GM12878 (cell line): ENCODE measurements at regions not wholly inside any gene's neighbourhood (a gene's known extent, or its start where the extent isn't known, plus 50 kb on each side); places are given as distances from the start of the nearest gene placed in this dataset.

Source experiments
- ATAC-seq: fragments of 200-7000 bp; cut with Tn5 transposase; 3 replicates; pipeline ENCODE4 v1.9.1; 2020; ENCODE audit warnings: mild to moderate bottlenecking, moderate library complexity
- BruUV-seq: library from RNA; stranded (reverse); fragments of 400-500 nt; replicated peaks from 2 replicates; lab custom pipeline; 2021; lab: Mats Ljungman, UMichigan
- CTCF ChIA-PET: fragments of 300-600 bp; sonication (Branson Sonifier 250); formaldehyde crosslinking; extraction: SDS; loops from one replicate; lab custom pipeline; 2021; ENCODE audit warnings: inconsistent platforms; lab: Yijun Ruan, JAX
- POLR2A ChIA-PET: fragments of 350-600 bp; formaldehyde crosslinking; extraction: SDS; loops from one replicate; lab custom pipeline; 2021; ENCODE audit warnings: inconsistent platforms; lab: Charles Lee
- RAD21 ChIA-PET: fragments of 300-600 bp; sonication (Branson Sonifier 250); formaldehyde crosslinking; loops from one replicate; lab custom pipeline; 2023; ENCODE audit warnings: antibody characterized with exemption; ENCODE audit not compliant: unreplicated experiment; lab: Charles Lee
- SMC1A ChIA-PET: fragments of 300-600 bp; sonication (Branson Sonifier 250); formaldehyde crosslinking; loops from one replicate; lab custom pipeline; 2023; ENCODE audit not compliant: unreplicated experiment, uncharacterized antibody; lab: Charles Lee
- DNase-seq: peaks from one replicate; pipeline ENCODE4 v3.0.0-alpha.2; 2011; ENCODE audit warnings: low read depth, low spot score
- FAIRE-seq: peaks from 3 replicates; lab custom pipeline; 2011; peaks lifted over from hg19 to GRCh38; lab: Jason Lieb, UNC
- H2AFZ ChIP-seq: 2 replicates; pipeline ENCODE4 v1.6.0; 2011; ENCODE audit warnings: low read depth, low read length, control low read depth; ENCODE audit not compliant: control insufficient read depth
- H3K27ac ChIP-seq: 2 replicates; pipeline ENCODE4 v1.5.1; 2011; ENCODE audit warnings: control low read depth; ENCODE audit not compliant: control insufficient read depth, insufficient read depth
- H3K27me3 ChIP-seq, 2 experiments: replicated peaks in 1 of 2; 2 replicates each; pipeline versions ENCODE4 v1.6.0 to v1.6.1; 2011; ENCODE audit warnings: low read length in 1 of 2; ENCODE audit not compliant: control insufficient read depth in 2 of 2, insufficient read depth in 2 of 2
- H3K36me3 ChIP-seq, 2 experiments: 2 replicates each; pipeline ENCODE4 v1.5.1; 2011; ENCODE audit warnings: low read length in 1 of 2; ENCODE audit not compliant: control insufficient read depth in 2 of 2, insufficient read depth in 2 of 2
- H3K4me1 ChIP-seq: 2 replicates; pipeline ENCODE4 v1.6.1; 2011; ENCODE audit warnings: mild to moderate bottlenecking, low read length, moderate library complexity, mixed read lengths; ENCODE audit not compliant: control insufficient read depth, insufficient read depth
- H3K4me2 ChIP-seq: 2 replicates; pipeline ENCODE4 v1.6.0; 2011; ENCODE audit warnings: control low read depth; ENCODE audit not compliant: control insufficient read depth, insufficient read depth
- H3K4me3 ChIP-seq: fragments of 200-600 bp; sonication (generic); 2 replicates; pipeline ENCODE4 v1.5.1; 2016
- H3K79me2 ChIP-seq: 2 replicates; pipeline ENCODE4 v1.6.0; 2011; ENCODE audit warnings: low read length; ENCODE audit not compliant: control insufficient read depth, insufficient read depth
- H3K9ac ChIP-seq: 2 replicates; pipeline ENCODE4 v1.8.0; 2011; ENCODE audit warnings: low read length, control low read depth, mixed read lengths; ENCODE audit not compliant: control insufficient read depth, insufficient read depth
- H3K9me3 ChIP-seq: replicated peaks from 3 replicates; pipeline ENCODE4 v1.5.1; 2011; ENCODE audit warnings: mild to moderate bottlenecking, low read length; ENCODE audit not compliant: control insufficient read depth, insufficient read depth
- H4K20me1 ChIP-seq: 2 replicates; pipeline ENCODE4 v1.6.0; 2011; ENCODE audit not compliant: control insufficient read depth, insufficient read depth
- CBX5 ChIP-seq: sonication (generic); IDR thresholded peaks from 2 replicates; pipeline ENCODE4 v1.6.1; 2016; ENCODE audit warnings: low read depth, moderate library complexity, mild to moderate bottlenecking, inconsistent platforms
- CEBPB ChIP-seq, 2 experiments: fragments of 150-350 bp in 1 of 2; IDR thresholded peaks; 2 replicates each; pipeline ENCODE4 v1.6.1; 2012 to 2014; ENCODE audit warnings: low read depth in 2 of 2, low read length in 2 of 2, borderline replicate concordance in 1 of 2, inconsistent platforms in 1 of 2
- FOS ChIP-seq: IDR thresholded peaks from 3 replicates; pipeline ENCODE4 v1.6.1; 2011; ENCODE audit warnings: borderline replicate concordance; ENCODE audit not compliant: insufficient read length; ENCODE audit errors: extremely low read depth
- GABPA ChIP-seq: IDR thresholded peaks from 2 replicates; pipeline ENCODE4 v1.6.1; 2014; ENCODE audit warnings: antibody characterized with exemption, low read depth, mild to moderate bottlenecking, inconsistent platforms
- HDGF ChIP-seq: fragments of 450-650 bp; IDR thresholded peaks from 2 replicates; pipeline ENCODE4 v1.6.1; 2016; ENCODE audit warnings: antibody characterized with exemption
- POLR2A ChIP-seq: IDR thresholded peaks from 2 replicates; pipeline ENCODE4 v1.6.1; 2011; ENCODE audit warnings: low read depth, mild to moderate bottlenecking, low read length
- in situ Hi-C: fragments of 300-500 bp; cut with MboI; formaldehyde crosslinking; loops from 9 replicates; pipeline ENCODE4 v1.14.3; 2018; ENCODE audit warnings: mixed read lengths
- intact Hi-C: fragments of 100-400 bp; cut with micrococcal nuclease; formaldehyde crosslinking; loops from one replicate; pipeline ENCODE4 v1.14.2; 2022; ENCODE audit not compliant: unreplicated experiment
- TF ChIP-seq, protein P1 (sequence below): fragments of 450-650 bp; formaldehyde crosslinking; IDR thresholded peaks from 2 replicates; pipeline ENCODE4 v1.4.0; 2020; ENCODE audit warnings: mild to moderate bottlenecking, moderate library complexity
- TF ChIP-seq, protein P2 (sequence below): fragments of 150-350 bp; IDR thresholded peaks from 2 replicates; pipeline ENCODE4 v1.6.1; 2016; ENCODE audit warnings: low read depth, low read length
- TF ChIP-seq, protein P3 (sequence below): IDR thresholded peaks from 2 replicates; pipeline ENCODE4 v1.6.1; 2012; ENCODE audit warnings: low read depth, low read length, improper control_type of control experiment
- TF ChIP-seq, protein P4 (sequence below): fragments of 450-650 bp; formaldehyde crosslinking; IDR thresholded peaks from 2 replicates; pipeline ENCODE4 v1.5.0; 2022; ENCODE audit warnings: mild to moderate bottlenecking, missing genetic modification characterization
- TF ChIP-seq, protein P5 (sequence below): IDR thresholded peaks from 2 replicates; pipeline ENCODE4 v1.6.1; 2011; ENCODE audit warnings: borderline replicate concordance, low read depth, mild to moderate bottlenecking, moderate library complexity, mixed read lengths, low read length; ENCODE audit not compliant: insufficient read depth; ENCODE audit errors: extremely low read length

DNA sequence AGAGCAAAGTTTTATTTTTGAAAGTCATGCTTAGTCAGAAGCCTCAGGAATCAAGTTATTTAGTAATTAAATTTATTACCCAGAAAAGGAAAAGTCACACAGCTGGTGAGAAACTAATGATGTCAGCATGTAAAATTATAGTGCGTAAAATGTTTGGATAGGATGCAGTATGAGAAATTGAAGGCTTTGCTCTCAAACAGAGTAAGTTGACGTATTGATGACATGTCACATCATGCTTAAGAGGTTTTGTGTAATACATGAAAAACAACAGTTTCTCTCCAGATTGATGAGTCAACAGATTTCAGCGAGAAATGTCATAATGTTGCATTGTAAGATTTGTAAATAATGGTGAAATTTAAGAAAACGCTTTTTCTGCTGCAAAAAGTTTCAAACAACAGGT is 769.8 kb downstream of the METTL15 start (continued):
- TF ChIP-seq, protein P1, sequence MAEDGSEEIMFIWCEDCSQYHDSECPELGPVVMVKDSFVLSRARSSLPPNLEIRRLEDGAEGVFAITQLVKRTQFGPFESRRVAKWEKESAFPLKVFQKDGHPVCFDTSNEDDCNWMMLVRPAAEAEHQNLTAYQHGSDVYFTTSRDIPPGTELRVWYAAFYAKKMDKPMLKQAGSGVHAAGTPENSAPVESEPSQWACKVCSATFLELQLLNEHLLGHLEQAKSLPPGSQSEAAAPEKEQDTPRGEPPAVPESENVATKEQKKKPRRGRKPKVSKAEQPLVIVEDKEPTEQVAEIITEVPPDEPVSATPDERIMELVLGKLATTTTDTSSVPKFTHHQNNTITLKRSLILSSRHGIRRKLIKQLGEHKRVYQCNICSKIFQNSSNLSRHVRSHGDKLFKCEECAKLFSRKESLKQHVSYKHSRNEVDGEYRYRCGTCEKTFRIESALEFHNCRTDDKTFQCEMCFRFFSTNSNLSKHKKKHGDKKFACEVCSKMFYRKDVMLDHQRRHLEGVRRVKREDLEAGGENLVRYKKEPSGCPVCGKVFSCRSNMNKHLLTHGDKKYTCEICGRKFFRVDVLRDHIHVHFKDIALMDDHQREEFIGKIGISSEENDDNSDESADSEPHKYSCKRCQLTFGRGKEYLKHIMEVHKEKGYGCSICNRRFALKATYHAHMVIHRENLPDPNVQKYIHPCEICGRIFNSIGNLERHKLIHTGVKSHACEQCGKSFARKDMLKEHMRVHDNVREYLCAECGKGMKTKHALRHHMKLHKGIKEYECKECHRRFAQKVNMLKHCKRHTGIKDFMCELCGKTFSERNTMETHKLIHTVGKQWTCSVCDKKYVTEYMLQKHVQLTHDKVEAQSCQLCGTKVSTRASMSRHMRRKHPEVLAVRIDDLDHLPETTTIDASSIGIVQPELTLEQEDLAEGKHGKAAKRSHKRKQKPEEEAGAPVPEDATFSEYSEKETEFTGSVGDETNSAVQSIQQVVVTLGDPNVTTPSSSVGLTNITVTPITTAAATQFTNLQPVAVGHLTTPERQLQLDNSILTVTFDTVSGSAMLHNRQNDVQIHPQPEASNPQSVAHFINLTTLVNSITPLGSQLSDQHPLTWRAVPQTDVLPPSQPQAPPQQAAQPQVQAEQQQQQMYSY (CRISPR knock-in tag): no peak

DNA sequence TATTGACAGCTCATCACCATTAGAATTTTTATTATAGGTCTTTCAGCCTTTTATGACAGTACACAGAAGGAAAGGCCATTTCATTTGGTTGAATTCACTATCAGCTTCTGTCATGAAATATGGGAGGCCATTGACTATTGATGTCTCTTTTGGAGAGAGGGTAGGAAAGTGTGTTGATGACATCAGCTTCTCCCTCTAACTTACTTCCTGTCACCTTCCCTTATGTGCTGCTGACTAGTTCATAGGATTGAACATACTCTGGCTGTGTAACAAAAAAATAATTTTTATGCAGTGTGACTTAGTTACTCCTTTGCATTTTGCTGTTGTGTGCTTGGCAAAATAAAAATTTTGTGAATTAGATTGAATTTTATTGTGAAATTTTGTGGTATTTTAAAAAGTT is 769.2 kb downstream of the METTL15 start:
- ChIA-PET CTCF (no interaction called here), SMC1A (no interaction called here), RAD21 (no interaction called here), POLR2A (no interaction called here)
- no peak overlapping the region for H3K9ac ChIP-seq
- FAIRE-seq: no peak
- H3K4me3 ChIP-seq: no peak overlapping the region
- no peaks in the 10 kb centered on the region for H3K9me3 ChIP-seq
- intact Hi-C loops (no loop called here), in situ Hi-C loops (no loop called here)
- H3K27ac ChIP-seq: no peak overlapping the region
- DNase-seq: no peak
- no peak for ATAC-seq
- no peak overlapping the region for H2AFZ ChIP-seq
- no peak overlapping the region for H3K4me2 ChIP-seq
- no peaks in the 10 kb centered on the region for H3K27me3 ChIP-seq
- no peaks in the 10 kb centered on the region for H3K79me2 ChIP-seq
- no peaks in the 10 kb centered on the region for H3K36me3 ChIP-seq
- no TSS peak for BruUV-seq
- H4K20me1 ChIP-seq: no peaks in the 10 kb centered on the region
- H3K4me1 ChIP-seq: no peaks in the 10 kb centered on the region
- TF ChIP-seq CEBPB (IDR thresholded peaks at IDR 0.05; ENCODE audit: borderline replicate concordance in 1 of 2, low read depth in 2 of 2, low read length in 2 of 2) (no peak), GABPA (no peak), CBX5 (no peak), FOS (no peak), HDGF (no peak), POLR2A (no peak)
- TF ChIP-seq, protein P2, sequence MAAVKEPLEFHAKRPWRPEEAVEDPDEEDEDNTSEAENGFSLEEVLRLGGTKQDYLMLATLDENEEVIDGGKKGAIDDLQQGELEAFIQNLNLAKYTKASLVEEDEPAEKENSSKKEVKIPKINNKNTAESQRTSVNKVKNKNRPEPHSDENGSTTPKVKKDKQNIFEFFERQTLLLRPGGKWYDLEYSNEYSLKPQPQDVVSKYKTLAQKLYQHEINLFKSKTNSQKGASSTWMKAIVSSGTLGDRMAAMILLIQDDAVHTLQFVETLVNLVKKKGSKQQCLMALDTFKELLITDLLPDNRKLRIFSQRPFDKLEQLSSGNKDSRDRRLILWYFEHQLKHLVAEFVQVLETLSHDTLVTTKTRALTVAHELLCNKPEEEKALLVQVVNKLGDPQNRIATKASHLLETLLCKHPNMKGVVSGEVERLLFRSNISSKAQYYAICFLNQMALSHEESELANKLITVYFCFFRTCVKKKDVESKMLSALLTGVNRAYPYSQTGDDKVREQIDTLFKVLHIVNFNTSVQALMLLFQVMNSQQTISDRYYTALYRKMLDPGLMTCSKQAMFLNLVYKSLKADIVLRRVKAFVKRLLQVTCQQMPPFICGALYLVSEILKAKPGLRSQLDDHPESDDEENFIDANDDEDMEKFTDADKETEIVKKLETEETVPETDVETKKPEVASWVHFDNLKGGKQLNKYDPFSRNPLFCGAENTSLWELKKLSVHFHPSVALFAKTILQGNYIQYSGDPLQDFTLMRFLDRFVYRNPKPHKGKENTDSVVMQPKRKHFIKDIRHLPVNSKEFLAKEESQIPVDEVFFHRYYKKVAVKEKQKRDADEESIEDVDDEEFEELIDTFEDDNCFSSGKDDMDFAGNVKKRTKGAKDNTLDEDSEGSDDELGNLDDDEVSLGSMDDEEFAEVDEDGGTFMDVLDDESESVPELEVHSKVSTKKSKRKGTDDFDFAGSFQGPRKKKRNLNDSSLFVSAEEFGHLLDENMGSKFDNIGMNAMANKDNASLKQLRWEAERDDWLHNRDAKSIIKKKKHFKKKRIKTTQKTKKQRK: no peak
- TF ChIP-seq, protein P3, sequence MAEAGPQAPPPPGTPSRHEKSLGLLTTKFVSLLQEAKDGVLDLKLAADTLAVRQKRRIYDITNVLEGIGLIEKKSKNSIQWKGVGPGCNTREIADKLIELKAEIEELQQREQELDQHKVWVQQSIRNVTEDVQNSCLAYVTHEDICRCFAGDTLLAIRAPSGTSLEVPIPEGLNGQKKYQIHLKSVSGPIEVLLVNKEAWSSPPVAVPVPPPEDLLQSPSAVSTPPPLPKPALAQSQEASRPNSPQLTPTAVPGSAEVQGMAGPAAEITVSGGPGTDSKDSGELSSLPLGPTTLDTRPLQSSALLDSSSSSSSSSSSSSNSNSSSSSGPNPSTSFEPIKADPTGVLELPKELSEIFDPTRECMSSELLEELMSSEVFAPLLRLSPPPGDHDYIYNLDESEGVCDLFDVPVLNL: no peak
- TF ChIP-seq, protein P4, sequence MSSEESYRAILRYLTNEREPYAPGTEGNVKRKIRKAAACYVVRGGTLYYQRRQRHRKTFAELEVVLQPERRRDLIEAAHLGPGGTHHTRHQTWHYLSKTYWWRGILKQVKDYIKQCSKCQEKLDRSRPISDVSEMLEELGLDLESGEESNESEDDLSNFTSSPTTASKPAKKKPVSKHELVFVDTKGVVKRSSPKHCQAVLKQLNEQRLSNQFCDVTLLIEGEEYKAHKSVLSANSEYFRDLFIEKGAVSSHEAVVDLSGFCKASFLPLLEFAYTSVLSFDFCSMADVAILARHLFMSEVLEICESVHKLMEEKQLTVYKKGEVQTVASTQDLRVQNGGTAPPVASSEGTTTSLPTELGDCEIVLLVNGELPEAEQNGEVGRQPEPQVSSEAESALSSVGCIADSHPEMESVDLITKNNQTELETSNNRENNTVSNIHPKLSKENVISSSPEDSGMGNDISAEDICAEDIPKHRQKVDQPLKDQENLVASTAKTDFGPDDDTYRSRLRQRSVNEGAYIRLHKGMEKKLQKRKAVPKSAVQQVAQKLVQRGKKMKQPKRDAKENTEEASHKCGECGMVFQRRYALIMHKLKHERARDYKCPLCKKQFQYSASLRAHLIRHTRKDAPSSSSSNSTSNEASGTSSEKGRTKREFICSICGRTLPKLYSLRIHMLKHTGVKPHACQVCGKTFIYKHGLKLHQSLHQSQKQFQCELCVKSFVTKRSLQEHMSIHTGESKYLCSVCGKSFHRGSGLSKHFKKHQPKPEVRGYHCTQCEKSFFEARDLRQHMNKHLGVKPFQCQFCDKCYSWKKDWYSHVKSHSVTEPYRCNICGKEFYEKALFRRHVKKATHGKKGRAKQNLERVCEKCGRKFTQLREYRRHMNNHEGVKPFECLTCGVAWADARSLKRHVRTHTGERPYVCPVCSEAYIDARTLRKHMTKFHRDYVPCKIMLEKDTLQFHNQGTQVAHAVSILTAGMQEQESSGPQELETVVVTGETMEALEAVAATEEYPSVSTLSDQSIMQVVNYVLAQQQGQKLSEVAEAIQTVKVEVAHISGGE (CRISPR knock-in tag): no peak
- TF ChIP-seq, protein P5, sequence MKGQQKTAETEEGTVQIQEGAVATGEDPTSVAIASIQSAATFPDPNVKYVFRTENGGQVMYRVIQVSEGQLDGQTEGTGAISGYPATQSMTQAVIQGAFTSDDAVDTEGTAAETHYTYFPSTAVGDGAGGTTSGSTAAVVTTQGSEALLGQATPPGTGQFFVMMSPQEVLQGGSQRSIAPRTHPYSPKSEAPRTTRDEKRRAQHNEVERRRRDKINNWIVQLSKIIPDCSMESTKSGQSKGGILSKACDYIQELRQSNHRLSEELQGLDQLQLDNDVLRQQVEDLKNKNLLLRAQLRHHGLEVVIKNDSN: no peak
